HG02981 (cell line): ENCODE measurements at regions not wholly inside any gene's neighbourhood (a gene's known extent, or its start where the extent isn't known, plus 50 kb on each side); places are given as distances from the start of the nearest gene placed in this dataset.

Experiments
- ATAC-seq: cut with Tn5 transposase; IDR thresholded peaks from one replicate; pipeline ENCODE4 v1.9.1; 2021; ENCODE audit warnings: mild to moderate bottlenecking, moderate library complexity; ENCODE audit not compliant: unreplicated experiment

DNA sequence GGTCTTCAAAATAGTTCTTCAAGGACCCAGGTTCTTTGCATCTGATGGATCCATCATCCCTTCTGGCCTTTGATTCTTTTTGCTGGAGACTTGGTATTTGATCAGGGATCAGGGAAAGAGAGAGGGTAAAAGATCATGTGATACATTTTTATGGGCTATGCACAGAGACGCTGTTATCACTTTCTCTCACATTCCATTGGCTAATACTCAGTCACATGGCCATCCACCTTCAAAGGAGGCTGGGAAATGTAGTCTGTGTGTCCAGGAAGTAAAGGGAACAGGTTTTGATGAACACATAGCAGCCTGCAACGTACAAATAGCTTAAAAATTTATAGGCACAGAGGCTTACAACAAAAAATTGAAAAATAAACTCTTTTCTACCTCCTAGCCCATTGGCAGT lies 629.6 kb upstream of the FANCL start:
- ATAC-seq: no peak

DNA sequence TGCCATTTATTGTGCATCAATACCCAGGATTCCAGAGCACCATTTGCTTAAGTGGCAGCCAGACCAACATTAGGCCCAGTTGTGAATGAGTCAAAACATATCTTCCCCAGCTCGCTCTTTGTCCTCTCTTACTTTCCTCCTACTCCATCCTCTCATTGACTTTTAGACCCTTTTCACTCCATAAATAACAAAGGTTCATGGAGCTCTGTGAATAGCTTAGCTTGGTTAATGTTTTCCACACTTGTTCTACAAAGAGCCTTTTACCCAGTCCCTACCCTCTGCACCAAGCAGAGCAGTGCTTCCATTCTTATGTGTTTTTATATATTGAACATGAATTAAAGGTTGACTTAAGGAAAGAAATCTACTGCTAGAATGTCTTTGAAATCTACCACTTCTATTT lies 625.8 kb upstream of the FANCL start:
- no peak for ATAC-seq

DNA sequence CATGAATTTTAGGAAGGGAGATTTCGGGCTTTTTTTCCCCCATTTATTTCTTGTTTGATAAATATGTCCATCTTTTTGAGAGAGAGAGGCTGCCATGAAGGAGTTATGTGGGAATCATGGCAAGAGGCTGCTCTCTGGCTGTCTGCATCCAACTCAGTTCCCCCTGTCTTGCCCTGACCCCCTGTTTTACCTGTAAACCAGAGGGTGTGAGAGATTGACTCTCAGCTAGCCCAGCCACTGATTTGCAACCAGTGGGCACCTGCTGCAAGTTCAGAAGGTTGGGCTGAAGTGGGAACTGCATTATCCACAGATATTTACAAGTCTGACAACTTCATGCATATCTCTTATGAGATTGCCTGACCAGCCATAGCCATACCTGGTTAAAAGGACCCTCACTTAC lies 625.4 kb upstream of the FANCL start:
- no peak for ATAC-seq

DNA sequence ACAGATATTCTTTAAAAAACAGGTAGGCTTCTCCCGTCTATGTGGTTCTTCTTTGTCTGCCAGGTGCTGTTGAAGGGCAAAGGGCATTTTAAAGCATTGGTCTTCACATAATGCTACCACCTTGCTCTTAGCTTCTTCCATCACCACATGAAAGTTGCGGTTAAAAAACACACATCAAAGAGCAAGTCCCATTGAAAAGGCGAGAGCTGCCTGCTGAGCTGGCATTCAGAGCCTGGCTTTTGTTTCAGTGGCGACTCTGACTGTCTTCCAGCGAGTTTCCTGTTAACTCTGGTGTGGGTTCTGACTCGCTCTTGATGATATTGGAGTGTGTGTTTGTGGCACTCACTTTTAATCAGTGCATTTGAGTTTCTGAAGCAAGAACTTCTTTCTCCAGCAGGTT lies 624.9 kb upstream of the FANCL start:
- no peak for ATAC-seq

DNA sequence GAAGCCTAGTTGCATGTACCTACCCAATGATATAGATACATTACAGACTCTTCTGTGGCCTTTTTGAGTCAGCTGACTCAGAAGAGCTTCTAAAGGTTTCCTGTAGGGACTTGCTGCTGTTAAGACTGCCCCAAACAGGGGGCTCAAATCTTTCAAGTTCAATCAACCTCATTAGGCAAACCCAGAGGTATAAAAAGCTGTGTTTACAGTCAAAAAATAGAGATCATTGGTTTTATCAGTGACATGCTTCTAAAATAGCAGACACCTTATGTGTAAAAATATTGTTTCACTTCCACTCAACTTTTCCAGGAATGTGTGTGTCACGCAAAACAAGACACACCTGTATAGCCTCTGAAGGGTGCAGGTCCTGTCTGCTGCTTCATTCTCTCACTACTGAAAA lies 624.3 kb upstream of the FANCL start:
- ATAC-seq: no peak

DNA sequence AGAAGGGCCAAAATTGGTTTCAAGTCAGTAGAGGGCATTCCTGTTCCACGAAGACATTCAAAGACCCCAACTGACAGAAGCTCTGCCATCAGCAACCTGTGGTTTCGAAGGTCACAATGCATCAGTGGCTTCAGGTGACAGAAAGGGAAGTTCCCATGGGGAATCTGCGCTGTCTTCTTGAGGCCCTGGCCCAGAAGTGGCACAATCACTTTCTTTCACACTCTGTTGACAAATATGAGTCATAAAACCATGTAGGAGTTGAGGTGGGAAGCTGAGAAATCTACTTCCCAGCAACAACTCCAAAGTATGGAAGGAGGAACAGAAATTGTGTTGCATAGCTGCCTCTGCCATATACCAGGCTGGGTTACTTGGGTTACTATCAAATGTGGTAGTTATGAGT lies 621.1 kb upstream of the FANCL start:
- peak; percentile 57 for ATAC-seq

DNA sequence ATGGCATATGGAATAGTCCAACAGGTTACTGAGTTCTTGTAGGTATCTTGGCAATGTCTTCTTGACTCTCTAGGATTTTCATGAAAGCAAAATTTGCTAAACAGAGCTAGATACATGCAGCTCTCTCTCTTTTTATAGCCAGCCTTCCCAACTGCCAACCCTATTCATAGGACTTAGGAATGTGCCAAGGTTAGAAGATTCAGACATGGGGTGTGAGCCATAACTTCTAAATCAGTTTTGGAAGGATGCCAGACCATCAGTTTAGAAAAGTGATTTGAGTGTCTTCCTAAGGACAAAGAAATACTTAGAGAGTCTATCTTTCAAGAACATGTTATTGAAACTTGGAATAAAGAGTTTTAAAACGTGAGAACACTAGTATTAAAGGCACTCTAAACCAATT lies 619.5 kb upstream of the FANCL start:
- no peak for ATAC-seq

DNA sequence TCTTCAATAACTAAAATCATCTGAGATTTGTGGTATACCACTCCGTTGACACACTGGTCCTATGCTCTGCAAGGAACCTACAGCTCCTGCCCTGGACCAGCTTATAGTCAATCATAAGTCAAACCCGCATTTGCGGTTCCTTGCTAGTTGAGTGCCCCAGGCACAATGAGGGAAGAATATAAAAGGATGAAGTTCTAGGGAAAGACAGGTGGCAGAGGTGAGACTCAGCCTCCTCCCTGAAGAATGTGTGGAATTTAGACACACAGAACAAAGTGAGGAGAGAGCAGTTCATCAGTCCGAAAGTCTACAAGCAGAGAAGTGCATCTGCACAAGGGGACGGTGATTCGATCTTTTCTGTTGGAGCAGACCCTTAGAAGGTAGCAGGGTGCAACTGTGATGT lies 615.0 kb upstream of the FANCL start:
- no peak for ATAC-seq

DNA sequence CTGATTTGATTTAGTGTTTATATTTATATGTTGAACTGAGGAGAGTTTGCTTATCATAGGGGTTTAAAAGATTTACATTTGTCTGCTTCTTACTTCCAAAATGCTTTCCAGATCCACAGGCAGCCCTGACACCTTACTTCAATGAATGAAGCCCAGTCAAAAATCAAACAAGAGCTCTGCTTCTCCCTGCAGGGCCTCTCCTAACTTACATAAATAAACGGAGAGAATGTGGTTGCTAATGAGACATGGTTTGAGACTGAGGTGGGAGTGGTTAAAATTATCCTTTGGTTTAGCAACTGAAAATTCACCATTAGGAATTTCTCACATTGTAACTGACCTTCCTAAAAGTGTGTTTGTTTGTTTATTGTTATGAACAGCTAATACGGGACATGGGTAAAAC lies 612.3 kb upstream of the FANCL start:
- ATAC-seq: no peak

DNA sequence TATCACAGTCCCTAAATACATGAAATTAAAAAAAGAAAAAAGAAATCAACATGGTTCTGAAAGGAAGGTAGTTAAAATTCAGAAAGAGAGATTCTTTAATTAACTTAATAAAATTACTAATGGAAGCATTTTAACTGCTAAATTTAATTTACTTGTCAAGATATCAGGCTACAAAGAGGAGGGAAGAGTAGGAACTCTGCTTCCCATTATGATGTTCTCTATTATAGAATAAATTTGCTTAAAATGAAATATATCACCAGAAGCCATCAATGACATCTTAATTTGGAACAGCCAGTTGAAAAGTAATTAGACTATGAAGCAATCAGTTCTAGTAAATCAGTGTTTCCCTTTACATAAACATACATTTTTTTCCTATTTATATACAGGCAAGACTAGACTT lies 611.8 kb upstream of the FANCL start:
- ATAC-seq: no peak

DNA sequence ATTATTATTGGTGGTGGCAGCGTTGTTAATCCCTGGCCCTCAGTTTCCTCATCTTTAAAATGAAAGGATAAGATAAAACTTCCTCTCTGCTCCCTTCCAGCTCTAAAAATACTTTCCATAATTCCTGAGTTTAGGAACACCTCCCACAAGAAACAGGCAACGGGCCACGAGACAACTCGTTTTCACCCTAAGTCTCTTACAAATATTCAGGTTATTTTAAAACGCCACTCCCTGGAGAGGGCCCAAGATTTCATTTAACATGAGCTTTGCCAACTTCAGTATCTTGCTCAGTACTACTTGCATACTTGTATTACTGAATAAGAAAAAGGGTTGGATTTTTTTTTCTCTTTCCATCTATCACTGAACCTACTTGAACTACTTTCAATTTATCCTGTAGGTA lies 611.1 kb upstream of the FANCL start:
- no peak for ATAC-seq

DNA sequence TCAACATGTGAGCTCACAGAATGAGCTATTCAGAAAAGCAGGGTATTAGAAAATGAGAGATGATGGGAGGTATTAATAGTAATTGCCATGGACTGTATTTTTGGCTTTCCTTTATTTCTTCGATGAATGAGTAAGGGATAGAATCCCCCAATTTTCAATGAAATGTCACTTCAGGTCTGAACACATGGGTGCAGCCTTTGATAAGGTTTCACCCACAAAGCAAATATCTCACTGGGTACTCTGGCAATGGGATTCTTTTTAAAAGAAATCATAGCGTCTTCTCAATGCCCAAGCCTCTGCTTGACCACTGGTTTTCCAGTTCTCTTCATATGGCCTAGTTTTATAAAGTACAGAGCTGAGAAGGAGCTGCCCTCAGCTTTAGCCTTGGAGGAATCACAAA lies 610.5 kb upstream of the FANCL start:
- no peak for ATAC-seq

DNA sequence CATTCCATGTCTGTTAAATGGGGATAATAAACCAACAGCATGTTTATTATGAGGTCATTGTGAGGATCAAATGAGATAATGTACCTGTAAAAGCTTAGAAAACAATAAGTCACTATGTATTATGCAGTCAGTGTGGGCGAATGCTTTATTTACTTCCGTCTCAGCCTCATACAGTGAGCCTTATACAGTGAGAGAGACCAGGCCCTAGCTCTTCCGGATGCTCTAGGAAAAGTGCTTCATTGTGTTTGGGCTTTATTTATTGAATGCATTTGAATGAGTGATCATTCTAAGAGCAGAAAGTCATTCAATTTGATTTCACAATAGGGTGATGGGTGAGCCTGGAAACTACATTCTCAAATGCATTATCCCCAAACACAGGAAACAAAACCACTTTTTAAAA lies 603.9 kb upstream of the FANCL start:
- ATAC-seq: no peak

DNA sequence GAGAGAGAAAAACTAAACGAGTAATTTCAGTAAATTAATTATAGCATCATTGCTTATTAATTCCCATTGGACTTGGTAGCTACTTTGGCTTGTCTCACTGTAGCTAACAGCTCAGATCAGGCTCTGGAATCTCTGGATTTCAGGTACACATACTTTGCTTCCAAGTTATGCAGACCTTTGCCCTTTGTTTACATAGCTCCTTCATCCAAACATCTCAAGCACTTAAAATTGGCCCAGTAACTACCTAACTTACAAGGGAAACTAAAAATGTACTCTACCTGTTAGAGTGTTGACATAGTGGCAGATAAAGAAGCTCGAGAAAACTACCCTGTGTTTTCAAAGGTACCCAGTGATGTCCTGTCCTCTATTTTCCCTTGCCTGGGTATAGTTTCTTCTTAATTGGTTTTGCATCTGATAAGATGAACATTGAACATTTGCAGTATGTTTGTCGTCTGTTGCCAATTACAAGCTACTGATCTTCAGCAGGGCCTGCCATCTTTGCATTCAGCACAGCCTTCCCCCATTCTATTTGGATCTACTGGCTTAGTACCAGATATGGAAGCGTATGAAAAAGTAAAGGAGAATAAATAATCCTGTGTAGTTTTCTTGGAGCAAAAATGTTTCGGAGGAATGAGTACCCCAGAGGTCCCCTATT lies 601.5 kb upstream of the FANCL start:
- ATAC-seq: no peak

DNA sequence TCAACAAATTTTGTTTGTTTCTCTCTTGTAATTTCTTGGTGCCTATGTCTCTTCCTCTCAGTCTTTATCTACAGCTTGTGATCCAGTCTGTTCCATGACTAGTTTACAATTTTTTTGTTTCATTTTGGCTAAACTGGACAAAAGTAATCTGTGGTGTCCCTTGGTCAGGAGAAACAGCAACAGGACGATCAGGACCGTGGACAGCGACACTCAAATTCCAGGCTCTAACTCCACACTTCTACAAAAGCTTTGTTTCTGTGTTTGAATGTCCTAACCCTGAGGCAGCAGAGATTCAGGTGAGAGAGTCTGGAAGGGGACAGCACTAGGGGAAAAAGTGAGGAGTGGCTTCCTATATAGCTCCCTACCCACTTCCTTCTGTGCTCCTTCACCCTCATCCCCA lies 593.3 kb upstream of the FANCL start:
- no peak for ATAC-seq

DNA sequence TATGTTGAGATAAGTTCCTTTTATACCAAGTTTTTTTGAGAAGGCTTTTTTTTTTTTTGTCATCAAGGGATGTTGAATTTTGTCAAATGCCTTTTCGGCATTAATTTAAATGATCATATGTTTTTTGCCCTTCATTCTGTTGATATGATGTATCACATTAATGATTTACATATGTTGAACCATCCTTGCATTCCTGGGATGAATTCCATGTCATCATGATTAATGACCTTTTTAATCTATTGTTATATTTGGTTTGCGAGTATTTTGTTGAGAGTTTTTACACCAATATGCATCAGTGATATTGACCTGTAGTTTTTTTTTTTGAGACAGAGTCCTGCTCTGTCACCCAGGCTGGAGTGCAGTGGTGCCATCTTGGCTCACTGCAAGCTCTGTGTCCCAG lies 585.7 kb upstream of the FANCL start:
- no peak for ATAC-seq

DNA sequence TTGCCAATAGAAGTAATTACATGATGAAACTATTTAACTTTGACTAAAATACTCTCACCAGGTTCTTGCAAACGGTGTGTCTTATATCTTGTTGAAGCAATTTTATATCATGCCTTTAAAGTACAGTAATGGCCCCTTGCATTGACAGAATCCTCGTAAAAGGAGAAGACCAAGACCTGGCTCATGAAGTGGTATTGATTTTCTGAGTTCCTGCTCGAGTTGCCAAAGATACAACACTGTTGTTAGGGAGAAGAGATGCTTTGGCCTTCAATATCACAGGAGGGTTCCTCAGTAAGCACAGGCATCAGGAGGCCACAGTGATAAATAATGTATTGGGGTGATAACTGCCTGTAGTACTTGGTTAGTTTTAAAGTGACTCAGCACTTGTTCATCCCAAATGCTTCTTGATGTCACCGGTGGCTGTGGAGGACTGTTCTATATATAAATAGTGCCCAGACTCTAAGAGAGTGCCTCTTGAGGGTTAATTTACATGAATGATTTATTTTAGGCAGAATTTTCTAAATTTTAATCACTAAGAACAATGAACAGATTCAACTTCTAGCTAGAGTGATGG lies 571.7 kb upstream of the FANCL start:
- no peak for ATAC-seq

DNA sequence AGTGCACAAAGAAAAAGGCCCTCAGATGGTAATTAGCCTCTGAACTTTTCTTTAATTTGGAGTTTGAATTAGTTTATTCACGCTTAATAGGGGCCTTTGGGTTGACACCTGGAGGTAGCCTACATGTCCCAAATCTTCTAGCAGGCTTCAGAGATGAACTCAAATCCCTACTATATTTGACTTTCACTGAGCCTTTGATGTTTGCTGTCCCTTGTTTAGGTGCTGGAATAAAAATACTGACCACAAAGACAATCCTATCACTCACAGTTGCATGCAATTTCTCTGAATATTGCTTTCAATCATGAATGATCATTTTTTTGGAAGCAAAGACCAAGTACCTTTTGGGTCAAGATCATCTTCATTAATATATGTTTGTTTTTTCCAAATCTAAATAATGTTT lies 564.0 kb upstream of the FANCL start:
- ATAC-seq: no peak

DNA sequence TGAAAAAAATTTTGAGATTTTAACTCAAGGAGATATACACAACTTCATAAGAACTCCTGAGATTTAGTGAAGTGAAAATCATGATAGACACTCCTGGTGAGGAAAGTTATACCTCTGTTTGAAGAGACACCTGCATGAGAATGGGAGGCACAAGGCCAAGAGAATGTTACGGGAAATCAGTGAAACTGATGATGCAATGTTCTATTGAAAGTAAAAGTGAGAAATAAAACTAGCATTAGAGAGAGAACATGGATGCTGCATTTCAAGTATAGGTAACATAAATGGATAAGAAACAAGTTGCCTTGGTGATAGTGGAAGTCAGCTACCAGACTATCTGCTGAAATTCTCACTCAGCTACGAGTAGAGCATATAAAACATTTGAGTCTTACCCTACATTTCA lies 562.1 kb upstream of the FANCL start:
- no peak for ATAC-seq

DNA sequence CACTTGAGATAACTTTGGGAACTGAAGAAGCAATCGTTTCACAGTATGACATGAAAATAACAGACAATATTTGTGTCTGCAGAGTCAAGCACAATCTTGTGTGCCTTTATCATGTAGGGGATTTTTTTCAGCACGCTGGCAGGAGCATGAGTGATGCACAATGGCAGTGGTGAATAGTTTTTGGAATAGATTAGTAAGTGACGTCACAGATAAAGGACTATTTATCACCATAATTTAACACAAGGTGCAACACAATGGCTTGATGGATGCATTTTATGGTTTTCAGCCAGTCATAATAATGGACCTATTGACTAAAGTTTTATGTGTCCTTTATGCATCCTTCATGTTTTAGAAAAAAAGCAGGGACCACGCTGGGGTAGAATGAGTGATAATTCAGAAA lies 559.8 kb upstream of the FANCL start:
- no peak for ATAC-seq

DNA sequence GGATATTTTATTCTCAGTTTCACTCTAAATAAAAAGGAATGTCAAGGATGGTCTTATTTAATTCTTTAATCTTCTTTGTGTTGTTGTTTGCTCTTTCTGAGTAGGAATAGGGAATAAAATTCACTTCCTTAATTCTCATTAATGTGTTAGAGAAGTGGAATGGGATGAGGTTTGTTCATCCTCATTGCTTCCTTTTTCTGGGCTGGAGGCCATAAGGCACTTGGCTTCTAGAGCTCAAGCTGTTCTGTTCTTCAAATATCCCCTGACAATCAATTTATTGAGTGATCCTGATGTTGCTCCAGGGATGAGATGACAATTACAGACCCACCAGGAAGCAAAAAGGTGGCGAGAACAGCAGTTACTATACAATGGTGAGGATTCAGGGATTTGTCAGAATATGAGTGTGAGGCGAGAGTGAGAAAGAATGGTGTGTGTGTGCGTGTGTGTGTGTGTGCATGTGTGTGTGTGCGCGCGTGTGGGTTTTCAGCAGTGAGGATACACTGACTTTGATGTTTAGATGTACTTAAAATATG lies 557.6 kb upstream of the FANCL start:
- ATAC-seq: no peak

DNA sequence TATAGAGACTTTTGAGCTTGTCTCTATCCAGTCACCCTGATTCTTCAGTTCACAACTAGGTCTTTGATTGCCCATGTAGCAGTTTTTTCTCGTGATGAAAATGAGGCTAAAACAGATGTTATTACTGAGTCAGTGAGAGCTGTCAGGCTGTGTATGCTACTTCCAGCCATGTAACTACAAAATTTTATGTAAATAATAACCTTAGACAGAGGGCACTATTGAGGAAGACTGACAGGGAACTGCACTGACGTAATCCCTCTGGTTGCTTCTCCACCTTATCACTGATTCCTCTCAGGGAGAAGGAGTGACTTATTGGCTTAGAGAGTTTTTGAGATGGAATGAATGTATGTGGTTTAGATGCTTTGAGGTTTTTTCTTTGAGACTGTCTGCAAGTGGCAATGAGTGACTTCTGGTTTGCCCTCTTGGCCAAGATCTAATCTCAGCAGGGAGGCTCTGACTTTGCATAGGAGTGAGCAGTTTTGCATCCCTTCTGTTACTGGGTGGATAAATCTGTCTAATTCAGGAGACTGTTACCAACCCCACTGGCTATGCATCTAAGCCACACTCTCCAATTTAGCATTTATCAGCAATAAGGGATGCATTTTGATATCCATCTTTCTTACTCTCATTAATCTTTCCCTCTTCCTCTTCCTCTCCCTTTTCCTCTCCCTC lies 555.2 kb upstream of the FANCL start:
- ATAC-seq: no peak

DNA sequence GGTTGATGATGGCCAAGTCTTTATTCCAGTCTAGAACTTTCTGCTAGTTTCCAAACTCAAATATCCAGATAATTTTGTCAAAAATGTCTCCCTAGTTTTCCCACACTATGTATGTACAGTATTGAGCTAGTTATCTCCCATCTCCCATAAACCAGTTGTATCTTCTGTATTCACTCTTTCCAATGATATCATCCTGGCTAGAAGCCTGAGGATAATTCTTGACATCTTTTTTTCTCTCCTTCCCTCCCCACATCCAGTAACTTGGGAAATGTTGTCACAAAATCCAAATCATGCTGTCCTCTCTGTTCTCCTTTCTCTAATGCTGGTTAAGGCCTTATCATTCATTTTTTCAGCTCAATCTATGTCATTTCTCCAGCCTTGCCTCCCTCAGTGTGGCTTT lies 553.8 kb upstream of the FANCL start:
- ATAC-seq: no peak
